WTC11 (cell line): ENCODE measurements at regions not wholly inside any gene's neighbourhood (a gene's known extent, or its start where the extent isn't known, plus 50 kb on each side); places are given as distances from the start of the nearest gene placed in this dataset.

ENCODE experiments used
- ATF3 ChIP-seq: sonication (generic); formaldehyde crosslinking; conservative IDR thresholded peaks from 2 replicates; pipeline ENCODE4 v1.8.1; 2022; ENCODE audit warnings: mild to moderate bottlenecking, missing genetic modification reagents
- FOXK1 ChIP-seq: sonication (generic); formaldehyde crosslinking; IDR thresholded peaks from 2 replicates; pipeline ENCODE4 v1.8.0; 2022; ENCODE audit warnings: mild to moderate bottlenecking, moderate library complexity, missing genetic modification reagents
- JUN ChIP-seq: sonication (generic); formaldehyde crosslinking; IDR thresholded peaks from 2 replicates; pipeline ENCODE4 v1.8.0; 2023; ENCODE audit warnings: mild to moderate bottlenecking, missing genetic modification reagents
- TCF7 ChIP-seq: sonication (generic); formaldehyde crosslinking; IDR thresholded peaks from 2 replicates; pipeline ENCODE4 v1.8.0; 2022; ENCODE audit warnings: mild to moderate bottlenecking, low read depth, missing genetic modification reagents, moderate library complexity
- ZBTB43 ChIP-seq: sonication (generic); formaldehyde crosslinking; IDR thresholded peaks from 2 replicates; pipeline ENCODE4 v1.8.1; 2023; ENCODE audit warnings: mild to moderate bottlenecking, missing genetic modification reagents
- ZNF121 ChIP-seq: sonication (generic); formaldehyde crosslinking; IDR thresholded peaks from 2 replicates; pipeline ENCODE4 v1.8.0; 2023; ENCODE audit warnings: missing genetic modification reagents
- TF ChIP-seq, protein P1 (sequence below): fragments of 200-600 bp; IDR thresholded peaks from 2 replicates; pipeline ENCODE4 v1.8.0; 2022; ENCODE audit warnings: antibody characterized with exemption

GRCh38 chr10:23824822-23825221, 384.1 kb upstream of the KIAA1217 start:
- no peak for TF ChIP-seq ZBTB43 (CRISPR knock-in tag)
- no peak for TF ChIP-seq JUN (CRISPR knock-in tag)
- TF ChIP-seq, protein P1, sequence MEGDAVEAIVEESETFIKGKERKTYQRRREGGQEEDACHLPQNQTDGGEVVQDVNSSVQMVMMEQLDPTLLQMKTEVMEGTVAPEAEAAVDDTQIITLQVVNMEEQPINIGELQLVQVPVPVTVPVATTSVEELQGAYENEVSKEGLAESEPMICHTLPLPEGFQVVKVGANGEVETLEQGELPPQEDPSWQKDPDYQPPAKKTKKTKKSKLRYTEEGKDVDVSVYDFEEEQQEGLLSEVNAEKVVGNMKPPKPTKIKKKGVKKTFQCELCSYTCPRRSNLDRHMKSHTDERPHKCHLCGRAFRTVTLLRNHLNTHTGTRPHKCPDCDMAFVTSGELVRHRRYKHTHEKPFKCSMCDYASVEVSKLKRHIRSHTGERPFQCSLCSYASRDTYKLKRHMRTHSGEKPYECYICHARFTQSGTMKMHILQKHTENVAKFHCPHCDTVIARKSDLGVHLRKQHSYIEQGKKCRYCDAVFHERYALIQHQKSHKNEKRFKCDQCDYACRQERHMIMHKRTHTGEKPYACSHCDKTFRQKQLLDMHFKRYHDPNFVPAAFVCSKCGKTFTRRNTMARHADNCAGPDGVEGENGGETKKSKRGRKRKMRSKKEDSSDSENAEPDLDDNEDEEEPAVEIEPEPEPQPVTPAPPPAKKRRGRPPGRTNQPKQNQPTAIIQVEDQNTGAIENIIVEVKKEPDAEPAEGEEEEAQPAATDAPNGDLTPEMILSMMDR, result no peak
- TF ChIP-seq ZNF121 (CRISPR knock-in tag), result no peak
- TF ChIP-seq FOXK1 (CRISPR knock-in tag), result no peak
- no peak for TF ChIP-seq TCF7 (CRISPR knock-in tag)
- no peak for TF ChIP-seq ATF3
